ENCODE measurements at regions not wholly inside any gene's neighbourhood (a gene's known extent, or its start where the extent isn't known, plus 50 kb on each side); places are given as distances from the start of the nearest gene placed in this dataset.
A peak's percentile ranks its signal among the peaks of the same experiment; 100 is the strongest.

DNA sequence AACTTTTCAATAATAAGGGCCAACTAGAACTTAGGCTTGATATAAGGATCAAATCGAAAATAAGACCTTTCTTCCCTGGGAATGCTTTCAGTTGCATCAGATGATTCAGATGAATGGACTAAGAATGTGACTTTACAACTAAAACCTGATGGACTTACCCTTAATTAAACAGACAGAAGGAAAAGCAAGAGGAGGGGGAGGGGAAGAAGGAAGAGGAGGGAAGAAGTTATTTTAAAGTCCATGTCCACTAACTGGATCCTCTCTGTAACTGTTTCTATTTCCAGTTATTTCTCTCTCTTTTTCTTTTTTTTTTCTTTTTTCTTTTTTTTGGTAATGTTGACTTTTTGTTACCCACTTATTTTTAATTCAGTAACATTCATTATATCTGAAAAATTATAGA lies 486.0 kb downstream of the MAFB start:
- DNase-seq = no peak

DNA sequence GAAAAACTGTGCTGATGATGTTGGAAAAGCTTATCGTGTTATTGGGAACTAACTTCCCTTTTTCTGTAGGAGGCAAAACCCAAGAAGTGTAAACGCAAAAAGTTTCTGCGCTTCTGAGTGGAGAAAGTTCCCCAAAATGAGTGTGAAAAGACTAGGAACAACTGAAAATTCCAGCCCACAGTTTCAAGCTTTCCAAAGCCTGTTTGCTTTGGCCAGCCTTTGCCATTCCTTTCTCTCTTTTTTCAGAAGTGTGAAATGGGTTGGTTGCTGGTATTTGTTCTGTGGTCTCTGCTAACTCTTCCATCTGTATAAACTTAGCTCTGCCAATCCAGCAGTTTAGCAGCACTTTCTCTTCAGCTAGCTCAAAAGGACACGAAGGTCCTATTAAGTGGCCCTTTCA lies 491.3 kb downstream of the MAFB start:
- DNase-seq = no peak

- no peak for DNase-seq
These were observed 492.1 kb downstream of the MAFB start for GRCh38 chr20:40196846-40197436.

DNA sequence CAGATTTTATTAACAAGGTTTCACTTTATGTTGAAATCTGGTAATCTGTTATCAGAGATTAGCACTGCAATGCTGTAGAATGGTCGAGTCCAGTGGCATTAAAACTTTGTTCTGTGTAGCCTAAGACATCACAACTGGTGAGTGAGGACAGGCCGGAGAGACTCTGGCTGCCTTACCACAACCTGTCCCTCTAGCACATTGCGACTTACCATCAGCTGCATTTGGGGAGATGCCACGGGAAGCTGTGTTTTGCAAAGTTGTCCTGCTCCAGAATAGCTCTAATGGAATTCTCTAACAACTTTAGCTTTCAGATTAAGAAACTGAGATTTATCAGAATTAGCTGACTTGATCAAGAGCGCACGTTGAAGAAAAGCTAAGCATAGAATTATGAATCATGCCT lies 493.3 kb downstream of the MAFB start:
- no peak for DNase-seq

- no peak for DNase-seq
These were observed 496.5 kb downstream of the MAFB start for GRCh38 chr20:40192529-40192928.

DNA sequence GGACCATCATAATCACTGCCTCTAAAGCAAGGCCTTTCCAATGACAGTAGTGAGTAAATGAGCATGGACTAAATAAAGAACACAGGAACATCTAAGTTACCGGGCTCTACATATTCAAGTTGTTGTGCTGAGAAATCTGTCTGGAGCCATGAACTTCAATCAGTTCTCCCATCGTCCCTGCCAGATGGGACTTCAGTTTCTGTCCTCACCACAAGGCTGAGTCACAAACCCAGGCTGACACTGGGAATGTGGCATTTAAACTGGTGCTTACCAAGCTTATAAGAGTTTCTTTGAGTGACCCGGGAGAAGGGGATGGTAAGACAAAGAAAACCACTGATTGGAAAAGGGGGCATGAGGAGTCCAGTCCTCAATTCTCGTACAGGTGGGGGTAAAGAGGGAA lies 497.0 kb downstream of the MAFB start:
- no peak for DNase-seq

DNA sequence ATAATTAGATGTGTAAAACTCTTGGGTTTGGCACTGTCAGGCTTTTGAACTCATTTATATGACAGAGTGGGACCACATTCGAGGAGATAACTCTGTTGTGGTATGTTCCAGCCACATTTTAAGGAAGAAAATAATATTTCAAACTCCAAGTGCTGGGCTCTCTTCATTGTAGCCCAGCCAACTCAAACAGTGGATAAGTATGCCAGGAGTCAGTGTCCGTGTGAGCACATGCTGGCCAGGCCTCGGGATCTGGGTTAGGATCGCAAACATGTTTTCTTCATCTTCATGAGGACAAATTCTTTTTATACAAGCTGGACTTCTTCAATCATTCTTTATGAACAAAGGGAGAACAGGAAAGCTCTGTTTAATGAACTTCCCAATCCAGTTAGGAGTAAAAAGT lies 497.5 kb downstream of the MAFB start:
- DNase-seq = no peak

GRCh38 chr20:40189621-40190020 lies 499.4 kb downstream of the MAFB start:
- DNase-seq = no peak

GRCh38 chr20:40188319-40188718 lies 500.7 kb downstream of the MAFB start:
- no peak for DNase-seq

GRCh38 chr20:40186826-40187225 lies 502.2 kb downstream of the MAFB start:
- no peak for DNase-seq

DNA sequence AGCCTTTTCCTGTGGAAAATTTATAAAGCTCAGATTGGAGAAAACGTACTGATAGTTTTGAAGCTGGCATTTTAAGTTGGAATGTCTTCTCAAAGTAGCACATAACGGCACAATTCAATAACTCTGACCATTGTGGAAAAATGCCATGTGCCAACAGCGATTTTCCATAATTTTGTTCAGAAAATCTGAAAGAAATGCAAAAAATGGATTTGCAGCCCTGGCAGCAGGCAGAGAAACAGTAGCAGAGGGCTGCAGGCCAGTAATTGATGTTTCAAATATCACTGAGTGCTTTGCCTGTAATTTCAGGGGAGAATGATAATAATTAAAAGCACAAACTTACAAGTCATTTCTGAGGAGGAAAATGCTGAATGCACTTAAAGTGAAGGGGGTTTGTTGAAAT lies 507.4 kb downstream of the MAFB start:
- DNase-seq = no peak

- no peak for DNase-seq
These were observed 512.8 kb downstream of the MAFB start for GRCh38 chr20:40176098-40176841.

DNA sequence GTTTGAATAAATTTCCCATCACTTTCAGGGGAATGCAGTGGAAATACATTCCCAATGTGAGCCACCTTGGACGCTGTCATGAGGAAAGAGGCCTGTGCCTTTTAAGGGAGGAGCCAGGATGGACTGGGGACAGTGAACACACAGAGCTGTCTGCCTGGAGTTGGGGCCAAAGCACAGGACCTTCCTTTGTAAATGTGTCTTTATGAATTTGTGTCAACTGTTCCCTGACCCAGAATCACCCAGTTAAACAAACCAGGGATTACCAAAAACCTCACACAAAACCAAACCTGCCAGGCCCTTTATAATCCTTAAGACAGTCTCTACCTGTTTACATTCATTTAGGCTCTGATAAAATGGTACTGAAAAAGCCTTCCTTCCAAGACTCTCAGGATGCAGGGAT lies 513.7 kb downstream of the MAFB start:
- DNase-seq = no peak

- DNase-seq = no peak
These were observed 515.2 kb downstream of the MAFB start for GRCh38 chr20:40173872-40174271.

GRCh38 chr20:40168981-40169620 lies 519.9 kb downstream of the MAFB start:
- no peak for DNase-seq

DNA sequence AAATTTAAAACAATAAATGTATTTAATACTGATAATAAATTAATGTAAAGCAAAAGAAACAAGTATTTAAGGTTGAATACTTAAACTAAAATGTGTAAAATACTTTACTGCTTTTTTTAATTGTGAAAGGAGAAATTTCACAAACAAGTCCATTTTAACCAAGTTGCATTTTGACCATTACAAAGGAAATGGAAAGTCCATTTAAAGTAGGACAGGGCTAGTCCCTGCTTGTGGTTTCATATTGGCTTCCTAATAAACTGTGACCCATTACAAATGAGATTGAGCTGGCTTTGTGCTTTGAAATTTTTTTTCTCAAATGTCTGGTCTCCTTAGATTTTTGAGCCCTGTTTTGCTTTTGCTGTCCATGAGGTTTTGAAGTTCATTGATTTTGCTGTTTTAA lies 527.6 kb downstream of the MAFB start:
- no peak for DNase-seq

- peak; percentile 55 for DNase-seq
These were observed 528.9 kb downstream of the MAFB start for GRCh38 chr20:40160097-40160550.

DNA sequence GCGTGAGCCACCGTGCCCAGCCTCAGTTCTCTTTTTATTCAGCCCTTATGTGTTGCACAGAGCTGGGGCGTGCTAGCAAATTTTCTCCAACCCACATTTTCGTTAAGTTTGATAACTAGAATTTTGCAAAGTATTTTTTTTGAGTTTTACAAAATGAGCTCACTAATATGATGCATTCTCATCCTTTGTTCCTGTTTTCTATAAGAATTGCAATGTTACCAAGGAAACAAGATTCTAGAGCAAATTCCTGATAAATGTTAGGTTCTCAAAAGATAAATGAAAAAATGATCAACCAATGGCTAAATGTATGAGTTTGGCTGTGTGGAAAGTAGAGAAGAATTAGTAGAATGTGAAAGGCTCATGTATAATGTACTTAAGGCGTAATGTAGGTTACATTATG lies 529.8 kb downstream of the MAFB start:
- no peak for DNase-seq

GRCh38 chr20:40156600-40157317 lies 532.3 kb downstream of the MAFB start:
- no peak for DNase-seq

DNA sequence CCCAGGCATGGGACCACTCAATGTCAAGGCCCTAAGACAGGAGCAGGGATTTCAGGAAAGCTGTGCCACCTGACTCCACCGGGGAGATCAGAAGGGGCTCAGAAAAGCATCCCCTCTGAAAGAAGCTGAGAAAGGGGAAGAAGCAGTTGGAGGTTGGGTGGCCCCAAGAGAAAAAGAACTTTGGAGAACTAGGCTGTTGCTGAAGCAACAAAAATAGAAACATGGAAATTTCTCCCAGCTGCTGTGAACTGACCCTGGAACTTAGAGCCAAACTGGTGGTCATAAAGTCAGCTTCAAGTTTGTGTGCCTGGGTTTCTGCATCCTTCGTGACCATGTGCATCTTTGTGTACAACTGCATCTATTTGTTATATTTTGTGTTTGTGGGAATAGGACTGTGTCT lies 534.5 kb downstream of the MAFB start:
- no peak for DNase-seq

DNA sequence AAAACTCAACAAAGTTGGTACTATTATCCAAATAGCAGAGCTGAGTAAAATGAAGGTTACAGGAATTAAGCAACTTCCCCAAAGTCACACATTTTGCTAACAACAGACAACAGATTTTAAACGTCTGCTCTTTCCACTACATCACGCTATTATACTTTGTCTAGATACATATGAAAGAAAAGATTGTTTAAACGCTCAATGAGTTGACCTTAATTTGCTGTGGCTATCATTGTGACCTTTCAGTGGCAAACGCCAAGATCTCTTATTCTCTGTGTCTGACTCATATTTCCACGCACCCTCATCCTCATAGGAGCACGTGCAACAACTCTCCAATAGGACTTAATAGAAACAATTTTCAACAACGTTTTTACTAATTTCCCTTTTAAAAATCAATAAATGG lies 540.1 kb downstream of the MAFB start:
- no peak for DNase-seq

DNA sequence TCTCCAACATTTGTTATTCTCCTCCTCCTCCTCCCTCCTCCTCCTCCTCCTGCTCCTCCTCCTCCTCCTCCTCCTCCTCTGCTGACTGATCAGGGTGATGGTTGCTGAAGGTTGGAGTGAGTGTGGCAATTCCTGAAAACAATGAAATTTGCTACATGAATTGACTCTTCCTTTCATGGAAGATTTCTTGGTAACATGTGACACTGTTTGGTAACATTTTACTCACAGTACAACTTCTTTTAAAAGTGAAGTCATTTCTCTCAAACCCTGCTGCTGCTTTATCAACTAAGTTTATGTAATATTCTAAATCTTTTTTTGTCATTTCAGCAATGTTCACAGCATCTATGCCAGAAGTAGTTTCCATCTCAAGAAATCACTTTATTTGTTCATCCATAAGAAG lies 543.0 kb downstream of the MAFB start:
- no peak for DNase-seq

DNA sequence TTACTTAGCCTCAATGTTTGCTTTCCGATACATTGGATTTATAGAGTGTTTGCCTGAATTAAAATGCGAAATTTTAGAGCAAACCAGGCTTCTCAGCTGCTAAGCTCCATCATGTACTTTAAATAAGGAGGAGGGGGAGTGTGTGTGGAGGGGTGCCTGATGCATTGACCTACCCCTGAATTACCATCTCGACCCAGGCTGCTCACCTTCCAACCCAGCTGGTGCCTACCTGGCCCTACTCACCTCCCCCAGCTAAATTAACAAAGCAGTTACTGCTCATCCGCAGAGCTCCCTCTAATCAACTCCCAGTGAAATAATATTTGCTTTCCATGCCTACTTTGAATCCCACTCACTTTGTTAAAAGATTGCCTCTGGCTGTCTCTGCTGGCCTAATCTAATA lies 544.5 kb downstream of the MAFB start:
- peak; percentile 73 for DNase-seq

DNA sequence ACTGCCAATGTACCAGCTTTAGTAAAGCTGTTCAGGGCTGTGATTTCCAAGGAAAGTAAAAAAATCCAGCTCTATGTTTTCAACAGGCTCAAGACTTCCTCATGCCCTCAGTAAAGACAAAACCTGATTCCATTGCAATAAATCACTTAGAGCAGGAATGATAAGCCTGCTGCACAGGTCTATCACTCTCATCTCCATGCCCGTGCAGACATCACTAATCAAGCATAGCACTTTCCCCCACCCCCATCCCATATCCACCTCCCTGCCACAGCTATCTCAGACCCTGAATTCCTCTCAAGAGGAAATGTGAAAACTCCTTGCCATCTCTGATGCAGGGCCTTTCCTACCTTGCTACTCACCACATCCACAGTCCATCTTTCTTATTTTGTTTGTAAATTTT lies 554.9 kb downstream of the MAFB start:
- DNase-seq = no peak

Data from NCI-H1092 treated with DMSO at 0.1 percent for 48 hours (cell line).